Liver (tissue), 8 donors: ENCODE measurements at regions not wholly inside any gene's neighbourhood (a gene's known extent, or its start where the extent isn't known, plus 50 kb on each side); places are given as distances from the start of the nearest gene placed in this dataset.

ENCODE experiments used
- DNase-seq: peaks from one replicate; pipeline ENCODE4 v3.0.0-alpha.2; 2017; ENCODE audit warnings: low spot score
- H3K27ac ChIP-seq, 2 donors: one replicate each; pipeline ENCODE4 v1.7.0; 2013; ENCODE audit warnings: inconsistent platforms in 2 of 2, low read length in 2 of 2, control low read depth in 1 of 2, low read depth in 1 of 2, mild to moderate bottlenecking in 1 of 2
- H3K27me3 ChIP-seq, 4 donors: one replicate each; pipeline versions ENCODE4 v1.6.1 to v1.7.0; 2013; ENCODE audit warnings: low read length in 3 of 4, inconsistent platforms in 1 of 4, mild to moderate bottlenecking in 1 of 4, moderate library complexity in 1 of 4; ENCODE audit not compliant: control insufficient read depth in 4 of 4, insufficient read depth in 4 of 4
- H3K36me3 ChIP-seq, 4 donors: one replicate each; pipeline versions ENCODE4 v1.6.1 to v1.7.0; 2013; ENCODE audit warnings: low read length in 3 of 4, mild to moderate bottlenecking in 3 of 4, low read depth in 1 of 4, moderate library complexity in 1 of 4; ENCODE audit not compliant: control insufficient read depth in 4 of 4, insufficient read depth in 3 of 4
- H3K4me1 ChIP-seq, 4 donors: one replicate each; pipeline versions ENCODE4 v1.6.1 to v1.7.0; 2013; ENCODE audit warnings: low read length in 3 of 4, mild to moderate bottlenecking in 3 of 4, moderate library complexity in 1 of 4; ENCODE audit not compliant: control insufficient read depth in 4 of 4, insufficient read depth in 4 of 4
- H3K4me3 ChIP-seq, 3 donors: one replicate each; pipeline versions ENCODE4 v1.6.1 to v1.7.0; 2013; ENCODE audit warnings: low read length in 3 of 3, control low read depth in 1 of 3, low read depth in 1 of 3, mild to moderate bottlenecking in 1 of 3
- H3K9ac ChIP-seq, 2 donors: one replicate each; pipeline ENCODE4 v1.7.0; 2013; ENCODE audit warnings: low read length in 2 of 2, mild to moderate bottlenecking in 2 of 2, moderate library complexity in 2 of 2, control low read depth in 1 of 2, low read depth in 1 of 2
- H3K9me3 ChIP-seq, 4 donors: one replicate each; pipeline versions ENCODE4 v1.6.1 to v1.7.0; 2013; ENCODE audit warnings: low read length in 3 of 4; ENCODE audit not compliant: control insufficient read depth in 4 of 4
- EGR1 ChIP-seq, 2 donors: IDR thresholded peaks; 2 replicates each; pipeline ENCODE4 v1.6.1; 2016 to 2018; ENCODE audit warnings: antibody characterized with exemption in 2 of 2, low read depth in 2 of 2
- FOXA1 ChIP-seq: IDR thresholded peaks from 2 replicates; pipeline ENCODE4 v1.6.1; 2016; ENCODE audit warnings: antibody characterized with exemption
- FOXA2 ChIP-seq: IDR thresholded peaks from 2 replicates; pipeline ENCODE4 v1.6.1; 2016; ENCODE audit warnings: antibody characterized with exemption
- GABPA ChIP-seq, 2 donors: IDR thresholded peaks in 1 of 2; conservative IDR thresholded peaks in 1 of 2; 2 replicates each; pipeline ENCODE4 v1.6.1; 2016; ENCODE audit warnings: antibody characterized with exemption in 2 of 2, mild to moderate bottlenecking in 1 of 2, moderate library complexity in 1 of 2
- HNF4A ChIP-seq, 2 donors: conservative IDR thresholded peaks; 2 replicates each; pipeline ENCODE4 v1.6.1; 2016; ENCODE audit warnings: antibody characterized with exemption in 2 of 2, mild to moderate bottlenecking in 2 of 2
- HNF4G ChIP-seq: IDR thresholded peaks from 2 replicates; pipeline ENCODE4 v1.6.1; 2016; ENCODE audit warnings: antibody characterized with exemption
- JUND ChIP-seq, 2 donors: IDR thresholded peaks; 2 replicates each; pipeline ENCODE4 v1.6.1; 2016; ENCODE audit warnings: antibody characterized with exemption in 2 of 2
- NR2F2 ChIP-seq: IDR thresholded peaks from 2 replicates; pipeline ENCODE4 v1.6.1; 2016; ENCODE audit warnings: antibody characterized with exemption
- RAD21 ChIP-seq, 2 donors: IDR thresholded peaks; 2 replicates each; pipeline ENCODE4 v1.6.1; 2016; ENCODE audit warnings: antibody characterized with exemption in 2 of 2, mild to moderate bottlenecking in 2 of 2
- REST ChIP-seq: IDR thresholded peaks from 2 replicates; pipeline ENCODE4 v1.6.1; 2016; ENCODE audit warnings: antibody characterized with exemption, mild to moderate bottlenecking
- RXRA ChIP-seq, 2 donors: IDR thresholded peaks; 2 replicates each; pipeline ENCODE4 v1.6.1; 2017 to 2018; ENCODE audit warnings: antibody characterized with exemption in 2 of 2, mild to moderate bottlenecking in 1 of 2
- SP1 ChIP-seq: IDR thresholded peaks from 2 replicates; pipeline ENCODE4 v1.6.1; 2018; ENCODE audit warnings: antibody characterized with exemption, mild to moderate bottlenecking
- TAF1 ChIP-seq: conservative IDR thresholded peaks from 2 replicates; pipeline ENCODE4 v1.6.1; 2016; ENCODE audit warnings: antibody characterized with exemption, mild to moderate bottlenecking
- YY1 ChIP-seq: IDR thresholded peaks from 2 replicates; pipeline ENCODE4 v1.6.1; 2016; ENCODE audit warnings: antibody characterized with exemption, mild to moderate bottlenecking
- WGBS: extraction: QIAGEN DNeasy Blood & Tissue Kit; methylation state at CpG from one replicate; pipeline ENCODE4 v1.1.7; 2013; 5-methylcytosine and 5-hydroxymethylcytosine counted together
- TF ChIP-seq, protein P1 (sequence below): IDR thresholded peaks from 2 replicates; pipeline ENCODE4 v1.6.1; 2016; ENCODE audit warnings: antibody characterized with exemption
- TF ChIP-seq, protein P2 (sequence below): fragments of 150-350 bp; IDR thresholded peaks from 2 replicates; pipeline ENCODE4 v1.5.1; 2017; ENCODE audit warnings: improper control_type of control experiment, low read depth, low read length; ENCODE audit not compliant: missing input control
- TF ChIP-seq, protein P3 (sequence below): IDR thresholded peaks from 2 replicates; pipeline ENCODE4 v1.6.1; 2016; ENCODE audit warnings: antibody characterized with exemption
- donor health status: healthy.
- donor health status: healthy.
- donor health status: healthy.
- donor health status: healthy.
- donor health status: healthy.

- Histone ChIP-seq H3K4me3 (no peak overlapping the region), H3K4me1 (no peaks in the 10 kb centered on the region), H3K9ac (no peak overlapping the region), H3K36me3 (no peaks in the 10 kb centered on the region), H3K9me3 (no peaks in the 10 kb centered on the region), H3K27me3 (no peaks in the 10 kb centered on the region), H3K27ac (no peak overlapping the region)
- DNase-seq = no peak
- TF ChIP-seq RXRA (IDR thresholded peaks at IDR 0.05) (no peak), YY1 (no peak), EGR1 (IDR thresholded peaks at IDR 0.05; ENCODE audit: low read depth in 2 of 2) (no peak), SP1 (no peak), RAD21 (IDR thresholded peaks at IDR 0.05) (no peak), REST (no peak), GABPA (IDR thresholded peaks at IDR 0.05 in 1 of 2, conservative IDR thresholded peaks at IDR 0.05 in 1 of 2) (no peak), FOXA2 (no peak)
- TF ChIP-seq, protein P1, sequence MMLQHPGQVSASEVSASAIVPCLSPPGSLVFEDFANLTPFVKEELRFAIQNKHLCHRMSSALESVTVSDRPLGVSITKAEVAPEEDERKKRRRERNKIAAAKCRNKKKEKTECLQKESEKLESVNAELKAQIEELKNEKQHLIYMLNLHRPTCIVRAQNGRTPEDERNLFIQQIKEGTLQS = no peak
- 61% methylated on average over 8 of the region's 8 CpGs for WGBS
Measured at GRCh38 chr7:3150027-3150426, 106.4 kb upstream of the CARD11 start.

GRCh38 chr7:3151784-3152183, 108.1 kb upstream of the CARD11 start:
- H3K27ac ChIP-seq = no peak overlapping the region
- no peaks in the 10 kb centered on the region for H3K4me1 ChIP-seq
- TF ChIP-seq NR2F2 (no peak), FOXA1 (no peak), GABPA (IDR thresholded peaks at IDR 0.05 in 1 of 2, conservative IDR thresholded peaks at IDR 0.05 in 1 of 2) (no peak), REST (no peak), HNF4G (no peak), FOXA2 (no peak), RXRA (IDR thresholded peaks at IDR 0.05) (no peak), EGR1 (IDR thresholded peaks at IDR 0.05; ENCODE audit: low read depth in 2 of 2) (no peak), HNF4A (conservative IDR thresholded peaks at IDR 0.05) (no peak), YY1 (no peak), RAD21 (IDR thresholded peaks at IDR 0.05) (no peak), JUND (IDR thresholded peaks at IDR 0.05) (no peak), SP1 (no peak), TAF1 (no peak)
- TF ChIP-seq, protein P2, sequence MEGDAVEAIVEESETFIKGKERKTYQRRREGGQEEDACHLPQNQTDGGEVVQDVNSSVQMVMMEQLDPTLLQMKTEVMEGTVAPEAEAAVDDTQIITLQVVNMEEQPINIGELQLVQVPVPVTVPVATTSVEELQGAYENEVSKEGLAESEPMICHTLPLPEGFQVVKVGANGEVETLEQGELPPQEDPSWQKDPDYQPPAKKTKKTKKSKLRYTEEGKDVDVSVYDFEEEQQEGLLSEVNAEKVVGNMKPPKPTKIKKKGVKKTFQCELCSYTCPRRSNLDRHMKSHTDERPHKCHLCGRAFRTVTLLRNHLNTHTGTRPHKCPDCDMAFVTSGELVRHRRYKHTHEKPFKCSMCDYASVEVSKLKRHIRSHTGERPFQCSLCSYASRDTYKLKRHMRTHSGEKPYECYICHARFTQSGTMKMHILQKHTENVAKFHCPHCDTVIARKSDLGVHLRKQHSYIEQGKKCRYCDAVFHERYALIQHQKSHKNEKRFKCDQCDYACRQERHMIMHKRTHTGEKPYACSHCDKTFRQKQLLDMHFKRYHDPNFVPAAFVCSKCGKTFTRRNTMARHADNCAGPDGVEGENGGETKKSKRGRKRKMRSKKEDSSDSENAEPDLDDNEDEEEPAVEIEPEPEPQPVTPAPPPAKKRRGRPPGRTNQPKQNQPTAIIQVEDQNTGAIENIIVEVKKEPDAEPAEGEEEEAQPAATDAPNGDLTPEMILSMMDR = no peak
- TF ChIP-seq, protein P3, sequence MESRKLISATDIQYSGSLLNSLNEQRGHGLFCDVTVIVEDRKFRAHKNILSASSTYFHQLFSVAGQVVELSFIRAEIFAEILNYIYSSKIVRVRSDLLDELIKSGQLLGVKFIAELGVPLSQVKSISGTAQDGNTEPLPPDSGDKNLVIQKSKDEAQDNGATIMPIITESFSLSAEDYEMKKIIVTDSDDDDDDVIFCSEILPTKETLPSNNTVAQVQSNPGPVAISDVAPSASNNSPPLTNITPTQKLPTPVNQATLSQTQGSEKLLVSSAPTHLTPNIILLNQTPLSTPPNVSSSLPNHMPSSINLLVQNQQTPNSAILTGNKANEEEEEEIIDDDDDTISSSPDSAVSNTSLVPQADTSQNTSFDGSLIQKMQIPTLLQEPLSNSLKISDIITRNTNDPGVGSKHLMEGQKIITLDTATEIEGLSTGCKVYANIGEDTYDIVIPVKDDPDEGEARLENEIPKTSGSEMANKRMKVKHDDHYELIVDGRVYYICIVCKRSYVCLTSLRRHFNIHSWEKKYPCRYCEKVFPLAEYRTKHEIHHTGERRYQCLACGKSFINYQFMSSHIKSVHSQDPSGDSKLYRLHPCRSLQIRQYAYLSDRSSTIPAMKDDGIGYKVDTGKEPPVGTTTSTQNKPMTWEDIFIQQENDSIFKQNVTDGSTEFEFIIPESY = no peak
- TF ChIP-seq, protein P1 = no peak
- H3K36me3 ChIP-seq = no peaks in the 10 kb centered on the region
- H3K9me3 ChIP-seq = no peaks in the 10 kb centered on the region
- no peak for DNase-seq
- no peak overlapping the region for H3K4me3 ChIP-seq
- H3K9ac ChIP-seq = no peak overlapping the region
- WGBS = 88% methylated on average over 7 of the region's 7 CpGs
- H3K27me3 ChIP-seq = no peaks in the 10 kb centered on the region
